Endodermal cell (in vitro differentiated cells): ENCODE measurements at regions not wholly inside any gene's neighbourhood (a gene's known extent, or its start where the extent isn't known, plus 50 kb on each side); places are given as distances from the start of the nearest gene placed in this dataset.

ENCODE experiments used
- DNase-seq: peaks from one replicate; pipeline ENCODE4 v3.0.0-alpha.2; 2017
- H3K27ac ChIP-seq: 2 replicates; pipeline ENCODE4 v1.5.1; 2013; ENCODE audit warnings: mild to moderate bottlenecking, low read depth, low read length, moderate library complexity
- H3K27me3 ChIP-seq: 2 replicates; pipeline ENCODE4 v1.6.1; 2013; ENCODE audit warnings: mild to moderate bottlenecking, low read length, moderate library complexity; ENCODE audit not compliant: insufficient read depth, control insufficient read depth, poor library complexity, severe bottlenecking
- H3K36me3 ChIP-seq: 2 replicates; pipeline ENCODE4 v1.7.0; 2013; ENCODE audit warnings: mild to moderate bottlenecking, low read length, moderate library complexity; ENCODE audit not compliant: control insufficient read depth, insufficient read depth
- H3K4me1 ChIP-seq: one replicate; pipeline ENCODE4 v1.7.0; 2013; ENCODE audit warnings: low read length; ENCODE audit not compliant: control insufficient read depth, insufficient read depth
- H3K4me3 ChIP-seq: 2 replicates; pipeline ENCODE4 v1.5.1; 2013; ENCODE audit warnings: mild to moderate bottlenecking, low read length, moderate library complexity
- H3K9ac ChIP-seq: 2 replicates; pipeline ENCODE4 v1.6.1; 2013; ENCODE audit warnings: mild to moderate bottlenecking, low read length, moderate library complexity; ENCODE audit not compliant: poor library complexity, severe bottlenecking; ENCODE audit errors: extremely low read depth
- H3K9me3 ChIP-seq: 2 replicates; pipeline ENCODE4 v1.6.1; 2013; ENCODE audit warnings: mild to moderate bottlenecking, low read length, moderate library complexity; ENCODE audit not compliant: control insufficient read depth
- H3K27ac Mint-ChIP-seq: 2 replicates; pipeline ENCODE4 v1.8.0; 2020; ENCODE audit warnings: mixed read lengths
- H3K27me3 Mint-ChIP-seq: 2 replicates; pipeline ENCODE4 v1.8.0; 2021; ENCODE audit warnings: mild to moderate bottlenecking, mixed read lengths; ENCODE audit not compliant: insufficient read depth
- H3K36me3 Mint-ChIP-seq: 2 replicates; pipeline ENCODE4 v1.8.0; 2020; ENCODE audit warnings: low read depth, mixed read lengths
- H3K4me1 Mint-ChIP-seq: 2 replicates; pipeline ENCODE4 v1.8.0; 2020; ENCODE audit warnings: mixed read lengths
- H3K4me3 Mint-ChIP-seq: 2 replicates; pipeline ENCODE4 v1.8.0; 2020; ENCODE audit warnings: mild to moderate bottlenecking, moderate library complexity, mixed read lengths
- H3K9me3 Mint-ChIP-seq: 2 replicates; pipeline ENCODE4 v1.8.0; 2020; ENCODE audit warnings: mild to moderate bottlenecking, mixed read lengths
- WGBS, 2 experiments: methylation state at CpG; one replicate each; pipeline versions ENCODE4 v1.1.5 to v1.1.7; 2013; ENCODE audit warnings: missing lambda C conversion rate in 2 of 2, mixed read lengths in 1 of 2; ENCODE audit not compliant: insufficient coverage in 1 of 2, insufficient read length in 1 of 2; 5-methylcytosine and 5-hydroxymethylcytosine counted together
- TF ChIP-seq, protein P1 (sequence below): fragments of 200-600 bp; sonication (generic); conservative IDR thresholded peaks from 2 replicates; pipeline ENCODE4 v1.5.0; 2021; ENCODE audit warnings: antibody characterized with exemption, mild to moderate bottlenecking

- H3K9me3 ChIP-seq: no peaks in the 10 kb centered on the region
- H3K4me1 Mint-ChIP-seq: no peaks in the 10 kb centered on the region
- no peak overlapping the region for H3K4me3 ChIP-seq
- no peaks in the 10 kb centered on the region for H3K36me3 Mint-ChIP-seq
- H3K4me3 Mint-ChIP-seq: no peak overlapping the region
- H3K9ac ChIP-seq: no peak overlapping the region
- TF ChIP-seq, protein P1, sequence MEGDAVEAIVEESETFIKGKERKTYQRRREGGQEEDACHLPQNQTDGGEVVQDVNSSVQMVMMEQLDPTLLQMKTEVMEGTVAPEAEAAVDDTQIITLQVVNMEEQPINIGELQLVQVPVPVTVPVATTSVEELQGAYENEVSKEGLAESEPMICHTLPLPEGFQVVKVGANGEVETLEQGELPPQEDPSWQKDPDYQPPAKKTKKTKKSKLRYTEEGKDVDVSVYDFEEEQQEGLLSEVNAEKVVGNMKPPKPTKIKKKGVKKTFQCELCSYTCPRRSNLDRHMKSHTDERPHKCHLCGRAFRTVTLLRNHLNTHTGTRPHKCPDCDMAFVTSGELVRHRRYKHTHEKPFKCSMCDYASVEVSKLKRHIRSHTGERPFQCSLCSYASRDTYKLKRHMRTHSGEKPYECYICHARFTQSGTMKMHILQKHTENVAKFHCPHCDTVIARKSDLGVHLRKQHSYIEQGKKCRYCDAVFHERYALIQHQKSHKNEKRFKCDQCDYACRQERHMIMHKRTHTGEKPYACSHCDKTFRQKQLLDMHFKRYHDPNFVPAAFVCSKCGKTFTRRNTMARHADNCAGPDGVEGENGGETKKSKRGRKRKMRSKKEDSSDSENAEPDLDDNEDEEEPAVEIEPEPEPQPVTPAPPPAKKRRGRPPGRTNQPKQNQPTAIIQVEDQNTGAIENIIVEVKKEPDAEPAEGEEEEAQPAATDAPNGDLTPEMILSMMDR: no peak
- no peak overlapping the region for H3K27ac ChIP-seq
- 90 to 92% methylated on average over 2 of the region's 2 CpGs for WGBS, 2 experiments
- H3K4me1 ChIP-seq: no peaks in the 10 kb centered on the region
- H3K27me3 Mint-ChIP-seq: no peaks in the 10 kb centered on the region
- no peaks in the 10 kb centered on the region for H3K27me3 ChIP-seq
- H3K27ac Mint-ChIP-seq: no peak overlapping the region
- no peaks in the 10 kb centered on the region for H3K9me3 Mint-ChIP-seq
- no peak for DNase-seq
- H3K36me3 ChIP-seq: no peaks in the 10 kb centered on the region
Measured at GRCh38 chr2:192571636-192572035, 376.9 kb upstream of the TMEFF2 start.

- WGBS, 2 experiments: 100% methylated on average over 1 of the region's 1 CpG; no CpG with 5 or more reads in 1 of the 2 experiments
- no peaks in the 10 kb centered on the region for H3K9me3 ChIP-seq
- Mint-ChIP-seq H3K27me3 (no peaks in the 10 kb centered on the region), H3K9me3 (no peaks in the 10 kb centered on the region), H3K4me3 (no peak overlapping the region), H3K36me3 (no peaks in the 10 kb centered on the region), H3K4me1 (no peaks in the 10 kb centered on the region), H3K27ac (no peak overlapping the region)
- no peak overlapping the region for H3K9ac ChIP-seq
- DNase-seq: no peak
- no peak overlapping the region for H3K27ac ChIP-seq
- H3K4me1 ChIP-seq: no peaks in the 10 kb centered on the region
- no peaks in the 10 kb centered on the region for H3K36me3 ChIP-seq
- no peak overlapping the region for H3K4me3 ChIP-seq
- no peaks in the 10 kb centered on the region for H3K27me3 ChIP-seq
- TF ChIP-seq, protein P1: no peak
Measured at GRCh38 chr2:192570788-192571187, 376.1 kb upstream of the TMEFF2 start.

GRCh38 chr2:192566863-192567262 lies 372.1 kb upstream of the TMEFF2 start:
- no peaks in the 10 kb centered on the region for H3K4me1 ChIP-seq
- H3K36me3 Mint-ChIP-seq: no peaks in the 10 kb centered on the region

More at GRCh38 chr2:192566863-192567262, 372.1 kb upstream of the TMEFF2 start:
- no peak overlapping the region for H3K4me3 ChIP-seq
- H3K36me3 ChIP-seq: no peaks in the 10 kb centered on the region
- Mint-ChIP-seq H3K4me1 (no peaks in the 10 kb centered on the region), H3K27ac (no peak overlapping the region), H3K9me3 (no peaks in the 10 kb centered on the region), H3K4me3 (no peak overlapping the region), H3K27me3 (no peaks in the 10 kb centered on the region)
- DNase-seq: no peak
- no peaks in the 10 kb centered on the region for H3K9me3 ChIP-seq
- H3K9ac ChIP-seq: no peak overlapping the region
- TF ChIP-seq, protein P1: no peak
- H3K27ac ChIP-seq: no peak overlapping the region
- no peaks in the 10 kb centered on the region for H3K27me3 ChIP-seq
